HTR-8/SVneo (cell line): ENCODE measurements at regions not wholly inside any gene's neighbourhood (a gene's known extent, or its start where the extent isn't known, plus 50 kb on each side); places are given as distances from the start of the nearest gene placed in this dataset.
"Not testable (repeated sequence)": the region's sequence is repeated elsewhere in the genome, so short reads cannot be mapped to it uniquely, and the experiment has no call there.

ENCODE experiments used
- DNase-seq: peaks from one replicate; pipeline ENCODE4 v3.0.0; 2011; ENCODE audit warnings: low spot score, mixed read lengths; ENCODE audit not compliant: insufficient read length
- FAIRE-seq: peaks from 2 replicates; lab custom pipeline; 2011; peaks lifted over from hg19 to GRCh38; lab: Jason Lieb, UNC

GRCh38 chr14:22232486-22232885 is 356.5 kb downstream of the DAD1 start:
- DNase-seq = no peak
- no peak for FAIRE-seq

- no peak for DNase-seq
- no peak for FAIRE-seq
Measured at GRCh38 chr14:22231018-22231417, 358.0 kb downstream of the DAD1 start.

- no peak for DNase-seq
- no peak for FAIRE-seq
Measured at GRCh38 chr14:22230517-22230916, 358.5 kb downstream of the DAD1 start.

- FAIRE-seq (no peak), DNase-seq (no peak)
Measured at GRCh38 chr14:22227084-22227483, 361.9 kb downstream of the DAD1 start.

- DNase-seq (no peak), FAIRE-seq (no peak)
Measured at GRCh38 chr14:22226381-22226780, 362.6 kb downstream of the DAD1 start.

GRCh38 chr14:22225516-22226140 is 363.4 kb downstream of the DAD1 start:
- FAIRE-seq (no peak), DNase-seq (no peak)

GRCh38 chr14:22221508-22221907 is 367.5 kb downstream of the DAD1 start:
- no peak for FAIRE-seq

GRCh38 chr14:22220427-22220826 is 368.6 kb downstream of the DAD1 start:
- FAIRE-seq = no peak

More at GRCh38 chr14:22221508-22221907, 367.5 kb downstream of the DAD1 start:
- DNase-seq = no peak

GRCh38 chr14:22218728-22219127 is 370.3 kb downstream of the DAD1 start:
- DNase-seq = no peak
- no peak for FAIRE-seq

More at GRCh38 chr14:22220427-22220826, 368.6 kb downstream of the DAD1 start:
- DNase-seq = no peak

GRCh38 chr14:22213120-22213519 is 375.9 kb downstream of the DAD1 start:
- FAIRE-seq = no peak
- DNase-seq = no peak

- FAIRE-seq (no peak), DNase-seq (no peak)
Measured at GRCh38 chr14:22210906-22211305, 378.1 kb downstream of the DAD1 start.

- no peak for FAIRE-seq
- DNase-seq = no peak
Measured at GRCh38 chr14:22210026-22210425, 379.0 kb downstream of the DAD1 start.

GRCh38 chr14:22203036-22203435 is 386.0 kb downstream of the DAD1 start:
- DNase-seq = no peak
- FAIRE-seq = no peak

GRCh38 chr14:22202313-22202712 is 386.7 kb downstream of the DAD1 start:
- DNase-seq = no peak
- no peak for FAIRE-seq

- DNase-seq (peak; percentile 10), FAIRE-seq (no peak)
Measured at GRCh38 chr14:22200977-22201605, 387.9 kb downstream of the DAD1 start.

- FAIRE-seq, DNase-seq: not testable (repeated sequence)
Measured at GRCh38 chr14:22200131-22200530, 388.9 kb downstream of the DAD1 start.

- FAIRE-seq (no peak), DNase-seq (no peak)
Measured at GRCh38 chr14:22194664-22195063, 394.4 kb downstream of the DAD1 start.

- FAIRE-seq (no peak), DNase-seq (no peak)
Measured at GRCh38 chr14:22190411-22191191, 398.4 kb downstream of the DAD1 start.

- FAIRE-seq (no peak), DNase-seq (no peak)
Measured at GRCh38 chr14:22189881-22190280, 399.1 kb downstream of the DAD1 start.

- FAIRE-seq (no peak), DNase-seq (no peak)
Measured at GRCh38 chr14:22188318-22188717, 400.7 kb downstream of the DAD1 start.

- FAIRE-seq (no peak), DNase-seq (no peak)
Measured at GRCh38 chr14:22185789-22186188, 403.2 kb downstream of the DAD1 start.
